PC-3 (cell line): ENCODE measurements at regions not wholly inside any gene's neighbourhood (a gene's known extent, or its start where the extent isn't known, plus 50 kb on each side); places are given as distances from the start of the nearest gene placed in this dataset.
A peak's percentile ranks its signal among the peaks of the same experiment; 100 is the strongest.

Source experiments
- ATAC-seq: fragments of 200-7000 bp; cut with Tn5 transposase; 2 replicates; pipeline ENCODE4 v1.9.1; 2020; ENCODE audit warnings: mild to moderate bottlenecking, moderate library complexity
- BruUV-seq: library from RNA; stranded (reverse); fragments of 400-500 nt; replicated peaks from 2 replicates; lab custom pipeline; 2021; lab: Mats Ljungman, UMichigan
- CTCF ChIA-PET: fragments of 300-600 bp; sonication (Branson Sonifier 250); formaldehyde crosslinking; loops from one replicate; lab custom pipeline; 2022; ENCODE audit warnings: antibody characterized with exemption; lab: Charles Lee
- POLR2A ChIA-PET: fragments of 300-600 bp; sonication (Branson Sonifier 250); formaldehyde crosslinking; loops from one replicate; lab custom pipeline; 2022; ENCODE audit warnings: antibody characterized with exemption; ENCODE audit not compliant: unreplicated experiment; lab: Charles Lee
- DNase-seq: peaks from one replicate; pipeline ENCODE4 v3.0.0-alpha.2; 2015
- H2AFZ ChIP-seq: fragments of 300-600 bp; sonication (generic); 2 replicates; pipeline ENCODE4 v1.6.0; 2016; ENCODE audit warnings: antibody characterized with exemption, low read length
- H3F3A ChIP-seq: fragments of 300-600 bp; sonication (generic); one replicate; pipeline ENCODE4 v1.6.0; 2017; ENCODE audit warnings: antibody characterized with exemption, low read length, control low read depth, mild to moderate bottlenecking; ENCODE audit not compliant: unreplicated experiment
- H3K27ac ChIP-seq: fragments of 300-600 bp; sonication (generic); 2 replicates; pipeline ENCODE4 v1.5.1; 2016; ENCODE audit warnings: mild to moderate bottlenecking, low read length
- H3K27me3 ChIP-seq: fragments of 300-600 bp; sonication (generic); 2 replicates; pipeline ENCODE4 v1.6.1; 2016; ENCODE audit warnings: low read length, mixed read lengths
- H3K36me3 ChIP-seq: fragments of 300-600 bp; sonication (generic); 2 replicates; pipeline ENCODE4 v1.6.1; 2016; ENCODE audit warnings: low read depth, mixed run types, low read length, mixed read lengths
- H3K4me1 ChIP-seq: fragments of 300-600 bp; sonication (generic); 2 replicates; pipeline ENCODE4 v1.5.1; 2016; ENCODE audit warnings: low read length; ENCODE audit not compliant: insufficient read depth
- H3K4me2 ChIP-seq: fragments of 300-600 bp; sonication (generic); 2 replicates; pipeline ENCODE4 v1.6.0; 2016; ENCODE audit warnings: low read length
- H3K4me3 ChIP-seq: fragments of 300-600 bp; sonication (generic); 2 replicates; pipeline ENCODE4 v1.5.1; 2016; ENCODE audit warnings: mild to moderate bottlenecking, low read length, mixed read lengths
- H3K79me2 ChIP-seq: fragments of 300-600 bp; sonication (generic); 2 replicates; pipeline ENCODE4 v1.6.1; 2017; ENCODE audit warnings: low read length, mixed read lengths
- H3K9ac ChIP-seq: fragments of 300-600 bp; sonication (generic); 2 replicates; pipeline ENCODE4 v1.6.0; 2016; ENCODE audit warnings: mild to moderate bottlenecking, low read length
- H3K9me2 ChIP-seq: fragments of 300-600 bp; sonication (generic); replicated peaks from 2 replicates; pipeline ENCODE4 v1.6.1; 2016; ENCODE audit warnings: mixed run types, low read length, mixed read lengths
- H3K9me3 ChIP-seq: fragments of 300-600 bp; sonication (generic); 2 replicates; pipeline ENCODE4 v1.6.1; 2016; ENCODE audit warnings: low read length, mixed read lengths
- H4K20me1 ChIP-seq: fragments of 300-600 bp; sonication (generic); 2 replicates; pipeline ENCODE4 v1.6.1; 2016; ENCODE audit warnings: low read length, mixed read lengths
- CTCF ChIP-seq: fragments of 300-600 bp; sonication (generic); conservative IDR thresholded peaks from 2 replicates; pipeline ENCODE4 v1.5.1; 2017; ENCODE audit warnings: antibody characterized with exemption, low read depth, mild to moderate bottlenecking, low read length
- EZH2 ChIP-seq: fragments of 300-600 bp; sonication (generic); IDR thresholded peaks from one replicate; pipeline ENCODE4 v1.6.1; 2017; ENCODE audit warnings: antibody characterized with exemption, mild to moderate bottlenecking, low read length; ENCODE audit not compliant: unreplicated experiment
- EZH2phosphoT487 ChIP-seq: fragments of 300-600 bp; sonication (generic); IDR thresholded peaks from 2 replicates; pipeline ENCODE4 v1.6.1; 2018; ENCODE audit warnings: mild to moderate bottlenecking, antibody characterized with exemption, low read length, borderline replicate concordance
- intact Hi-C: fragments of 100-400 bp; cut with micrococcal nuclease; formaldehyde crosslinking; loops from 2 replicates; pipeline ENCODE4 v1.9.0; 2023

DNA sequence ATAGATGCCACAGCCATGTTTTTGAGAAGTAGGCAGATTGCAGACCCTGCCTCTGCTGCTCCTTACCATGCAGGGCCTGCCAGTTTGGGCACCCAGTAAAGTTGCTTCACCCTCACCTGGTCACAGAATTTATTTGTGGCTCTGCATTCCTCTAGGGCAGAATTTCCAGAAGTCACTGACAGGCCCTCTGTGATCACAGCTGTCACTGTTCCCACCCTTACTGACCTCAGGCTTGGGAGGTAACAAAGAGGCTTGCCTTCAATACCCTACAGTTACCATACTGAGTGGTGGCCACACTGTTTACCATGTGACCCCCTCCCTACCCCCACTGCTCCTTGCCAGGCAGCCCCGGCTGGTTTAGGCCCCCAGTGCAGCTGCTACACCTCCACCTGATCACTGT is 375.1 kb downstream of the SH3BGRL start:
- DNase-seq, result no peak
- no peak overlapping the region for H3K4me2 ChIP-seq
- no peak overlapping the region for H2AFZ ChIP-seq
- intact Hi-C loops, result no loop called here
- no peaks in the 10 kb centered on the region for H3K4me1 ChIP-seq
- H3F3A ChIP-seq, result no peaks in the 10 kb centered on the region
- no peaks in the 10 kb centered on the region for H3K79me2 ChIP-seq
- CTCF ChIA-PET, result no interaction called here
- POLR2A ChIA-PET, result no interaction called here
- TF ChIP-seq EZH2phosphoT487 (no peak), CTCF (no peak), EZH2 (no peak)
- no peak overlapping the region for H3K27ac ChIP-seq
- ATAC-seq, result no peak
- no peaks in the 10 kb centered on the region for H3K9me2 ChIP-seq
- no TSS peak for BruUV-seq
- no peaks in the 10 kb centered on the region for H3K27me3 ChIP-seq
- H4K20me1 ChIP-seq, result no peaks in the 10 kb centered on the region
- no peaks in the 10 kb centered on the region for H3K9me3 ChIP-seq
- no peak overlapping the region for H3K4me3 ChIP-seq
- no peak overlapping the region for H3K9ac ChIP-seq
- no peaks in the 10 kb centered on the region for H3K36me3 ChIP-seq

- intact Hi-C loops, result no loop called here
- Histone ChIP-seq H3K79me2 (no peaks in the 10 kb centered on the region), H3K27ac (no peak overlapping the region), H4K20me1 (no peaks in the 10 kb centered on the region), H3K4me2 (no peak overlapping the region), H3K9me3 (no peaks in the 10 kb centered on the region), H3K36me3 (no peaks in the 10 kb centered on the region), H3K27me3 (no peaks in the 10 kb centered on the region), H3K9ac (no peak overlapping the region), H2AFZ (no peak overlapping the region), H3K4me1 (no peaks in the 10 kb centered on the region), H3K4me3 (no peak overlapping the region), H3K9me2 (no peaks in the 10 kb centered on the region), H3F3A (no peaks in the 10 kb centered on the region)
- TF ChIP-seq EZH2phosphoT487, result no peak
- no peak for TF ChIP-seq EZH2
- TF ChIP-seq CTCF, result no peak
- POLR2A ChIA-PET, result no interaction called here
- ATAC-seq (peak; percentile 27), DNase-seq (no peak)
- BruUV-seq, result no TSS peak
- CTCF ChIA-PET, result no interaction called here
Measured at GRCh38 chrX:81586096-81586495, 384.2 kb downstream of the SH3BGRL start.

DNA sequence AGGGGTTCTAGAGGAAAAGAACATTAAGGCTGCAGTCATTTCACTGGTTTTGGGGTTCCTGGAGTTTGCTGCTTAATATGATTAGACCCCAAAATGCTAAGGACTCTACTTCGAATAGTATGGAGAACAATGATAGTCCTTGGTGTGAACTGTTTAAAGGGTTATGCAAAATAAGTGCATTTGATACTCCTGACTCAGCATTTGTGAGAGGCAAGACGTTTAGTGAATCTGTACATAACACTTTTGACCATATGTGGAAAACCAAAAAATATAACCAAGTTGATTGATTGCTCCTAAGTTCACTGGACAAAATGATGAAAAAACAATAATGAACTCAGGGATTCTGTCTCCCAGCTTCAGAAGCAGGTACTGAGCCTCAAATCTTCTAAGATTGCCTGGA is 414.1 kb downstream of the SH3BGRL start:
- TF ChIP-seq EZH2phosphoT487, result no peak
- no peak overlapping the region for H2AFZ ChIP-seq
- DNase-seq (no peak), ATAC-seq (no peak)
- H4K20me1 ChIP-seq, result no peaks in the 10 kb centered on the region
- intact Hi-C loops, result no loop called here
- no peaks in the 10 kb centered on the region for H3K36me3 ChIP-seq
- H3K9me3 ChIP-seq, result no peaks in the 10 kb centered on the region
- ChIA-PET POLR2A (no interaction called here), CTCF (no interaction called here)
- no peak overlapping the region for H3K4me3 ChIP-seq
- H3K27ac ChIP-seq, result no peak overlapping the region
- no peaks in the 10 kb centered on the region for H3K9me2 ChIP-seq
- BruUV-seq, result no TSS peak
- no peaks in the 10 kb centered on the region for H3K4me1 ChIP-seq
- no peaks in the 10 kb centered on the region for H3K27me3 ChIP-seq
- H3K9ac ChIP-seq, result no peak overlapping the region
- H3K79me2 ChIP-seq, result no peaks in the 10 kb centered on the region
- H3F3A ChIP-seq, result no peaks in the 10 kb centered on the region
- no peak overlapping the region for H3K4me2 ChIP-seq
